ENCODE measurements at regions not wholly inside any gene's neighbourhood (a gene's known extent, or its start where the extent isn't known, plus 50 kb on each side); places are given as distances from the start of the nearest gene placed in this dataset.
"Not testable (repeated sequence)": the region's sequence is repeated elsewhere in the genome, so short reads cannot be mapped to it uniquely, and the experiment has no call there.

DNA sequence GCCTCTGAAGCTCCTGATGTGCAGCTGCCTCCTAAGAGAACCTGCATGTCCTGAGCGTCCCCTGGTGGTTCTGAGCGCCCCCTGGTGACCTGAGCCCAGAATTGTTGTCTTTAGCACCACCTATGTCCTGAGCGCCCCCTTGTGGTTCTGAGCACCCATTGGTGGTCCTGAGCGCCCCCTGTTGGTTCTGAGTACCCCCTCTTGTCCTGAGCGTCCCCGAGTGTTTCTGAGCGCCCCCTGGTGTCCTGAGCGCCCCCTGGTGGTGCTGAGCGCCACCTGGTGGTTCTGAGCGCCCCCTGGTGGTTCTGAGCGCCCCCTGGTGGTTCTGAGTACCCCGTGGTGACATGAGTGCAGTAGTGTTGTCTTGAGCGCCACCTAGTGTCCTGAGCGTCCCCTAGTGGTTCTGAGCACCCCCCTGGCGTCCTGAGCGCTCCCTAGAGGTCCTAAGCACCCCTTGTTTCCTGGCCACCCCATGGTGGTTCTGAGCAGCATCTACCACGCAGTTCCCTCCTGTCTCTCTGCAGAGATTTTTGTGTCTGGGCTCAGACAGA lies 782.5 kb downstream of the TMEM121 start:
- peak; percentile 51 for DNase-seq (ENCODE audit: low read depth, low spot score)

DNA sequence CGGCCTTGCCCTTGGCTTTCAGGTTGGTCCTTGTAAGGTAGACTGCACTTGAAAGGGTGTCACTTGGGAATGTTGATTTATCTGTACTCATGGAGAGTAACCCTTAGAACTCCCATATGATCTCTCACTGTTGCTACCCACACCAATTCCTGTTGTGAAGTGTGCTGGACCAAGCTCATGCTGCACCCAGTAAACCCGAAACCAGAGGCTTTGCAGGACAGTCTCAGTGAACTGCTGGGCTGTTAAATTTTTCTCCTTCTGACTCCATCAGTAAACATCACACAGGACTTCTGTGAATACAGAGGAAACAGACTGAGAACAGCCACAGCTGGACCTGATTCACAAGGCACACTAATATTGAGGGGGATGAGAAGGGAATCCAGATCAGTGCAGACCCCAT lies 783.0 kb downstream of the TMEM121 start:
- DNase-seq (ENCODE audit: low read depth, low spot score): no peak

DNA sequence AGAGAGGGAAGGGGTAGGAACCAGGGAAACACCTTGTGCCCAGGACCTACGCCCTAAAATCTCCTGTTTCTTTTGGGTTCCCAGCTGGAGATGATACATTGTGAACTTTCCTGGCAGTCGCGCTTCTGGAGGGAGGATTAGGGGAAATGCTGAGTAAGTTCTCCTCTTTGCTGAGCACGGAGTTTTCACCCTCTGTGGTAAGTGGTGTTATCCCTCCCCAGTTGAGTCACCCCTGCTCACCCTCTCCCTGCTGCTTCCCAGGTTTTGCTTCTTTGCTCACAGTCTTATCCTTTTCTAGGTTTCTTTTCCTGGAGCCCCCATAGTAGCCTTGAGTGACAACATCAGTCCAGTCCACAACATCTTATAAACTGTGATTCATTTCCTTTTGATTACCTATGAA lies 789.1 kb downstream of the TMEM121 start:
- DNase-seq (ENCODE audit: low read depth, low spot score): no peak

DNA sequence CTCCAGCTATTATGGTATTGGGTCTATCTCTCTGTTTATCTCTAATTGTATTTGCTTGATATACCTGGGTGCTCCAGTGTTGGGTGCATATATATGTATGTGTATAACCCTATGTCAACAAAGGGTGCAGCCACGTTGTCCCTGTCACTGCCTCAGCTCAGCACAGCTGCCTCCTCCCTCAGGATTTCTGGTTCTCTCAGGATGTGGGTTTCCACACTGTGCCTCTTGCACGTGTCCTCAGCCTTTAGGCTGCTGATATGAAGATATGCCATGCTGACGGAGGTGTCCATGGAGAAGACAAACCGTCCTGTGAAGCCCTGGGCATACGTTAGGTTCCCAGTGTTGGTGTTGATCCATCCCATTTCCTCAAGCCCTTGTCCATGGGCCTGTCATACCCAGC lies 791.2 kb downstream of the TMEM121 start:
- DNase-seq (ENCODE audit: low read depth, low spot score): no peak

DNA sequence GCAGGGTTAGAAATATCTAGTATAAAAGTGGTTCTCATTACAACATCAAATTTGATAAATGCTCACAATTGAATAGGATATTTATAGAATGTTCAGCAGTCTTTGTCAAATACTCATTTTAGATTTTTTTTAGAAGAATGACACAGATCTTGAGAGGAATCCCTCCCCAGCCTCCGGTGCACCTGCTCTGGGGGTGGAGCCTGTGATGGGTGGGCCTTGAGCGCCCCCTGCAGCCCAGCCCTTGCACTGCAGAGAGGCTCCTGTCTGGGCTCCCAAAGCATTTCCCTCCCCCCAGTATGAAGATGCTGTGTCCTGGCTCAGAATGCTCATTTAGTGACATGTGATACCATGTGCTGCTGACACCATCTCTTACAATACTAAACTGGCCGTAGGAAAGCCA lies 792.3 kb downstream of the TMEM121 start:
- no peak for DNase-seq (ENCODE audit: low read depth, low spot score)

DNA sequence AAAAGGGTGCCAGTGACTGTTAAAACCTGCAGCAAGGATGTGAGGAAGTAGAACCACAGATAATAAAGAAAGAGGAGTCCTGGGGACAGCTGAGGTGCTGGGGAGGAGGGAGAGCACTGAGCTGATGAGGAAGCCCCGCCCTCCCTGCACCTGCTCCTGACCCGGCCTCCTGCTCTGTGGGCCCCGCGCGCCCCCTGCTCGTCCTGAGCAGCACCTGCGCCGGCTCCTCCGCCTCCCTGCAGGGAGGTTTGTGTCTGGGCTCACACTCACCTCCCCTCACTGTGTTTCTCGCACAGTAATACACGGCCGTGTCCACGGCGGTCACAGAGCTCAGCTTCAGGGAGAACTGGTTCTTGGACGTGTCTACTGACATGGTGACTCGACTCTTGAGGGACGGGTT lies 797.6 kb downstream of the TMEM121 start:
- not testable (repeated sequence) for DNase-seq (ENCODE audit: low read depth, low spot score)

DNA sequence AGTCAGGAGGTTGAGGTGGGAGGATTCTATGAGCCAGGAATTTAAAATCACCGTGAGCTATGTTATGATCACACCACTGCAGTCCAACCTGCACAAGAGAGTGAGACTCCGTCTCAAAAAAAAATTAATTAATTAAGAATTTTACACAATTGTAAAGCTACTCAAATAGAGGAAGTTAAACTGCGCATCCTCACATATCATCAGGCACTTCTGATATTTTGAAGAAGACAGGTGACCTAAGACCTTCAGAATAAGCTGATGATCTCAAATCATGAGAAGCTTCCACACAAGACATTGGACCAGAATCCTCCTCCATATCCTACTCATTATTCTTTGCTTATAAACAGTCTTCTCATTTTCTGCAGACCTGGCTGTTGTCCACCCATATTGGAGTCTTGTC lies 800.9 kb downstream of the TMEM121 start:
- DNase-seq (ENCODE audit: low read depth, low spot score): no peak

DNA sequence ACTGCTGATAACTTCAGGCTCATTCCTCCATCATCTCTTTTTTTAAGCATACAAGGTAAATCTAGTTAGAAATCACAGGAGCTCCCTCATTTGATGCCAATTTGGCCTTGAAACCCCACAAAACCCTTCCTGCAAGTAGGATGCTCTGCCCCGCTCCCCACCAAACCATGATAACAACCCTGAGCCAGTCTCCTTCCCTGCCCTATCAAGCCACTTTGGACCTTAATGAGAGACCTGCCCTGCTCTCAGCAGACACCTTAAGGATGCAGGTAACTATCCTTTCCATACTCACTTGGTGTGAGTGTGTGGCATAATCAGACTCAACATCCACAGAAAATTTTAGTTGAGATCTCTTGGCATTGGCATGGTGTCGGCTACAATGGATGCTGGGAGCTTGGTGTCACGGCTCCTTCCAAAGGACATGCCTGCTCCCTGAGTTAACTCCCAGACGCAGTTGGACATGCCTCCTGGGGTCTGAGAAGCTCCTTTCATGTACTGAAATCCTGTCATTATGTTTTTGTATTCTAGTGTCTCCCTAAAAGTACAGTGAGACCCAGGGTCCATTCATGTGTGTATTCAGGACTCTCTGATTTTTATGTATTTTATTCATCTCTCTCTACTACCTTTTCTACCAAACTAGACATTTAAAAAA lies 801.4 kb downstream of the TMEM121 start:
- not testable (repeated sequence) for DNase-seq (ENCODE audit: low read depth, low spot score)

DNA sequence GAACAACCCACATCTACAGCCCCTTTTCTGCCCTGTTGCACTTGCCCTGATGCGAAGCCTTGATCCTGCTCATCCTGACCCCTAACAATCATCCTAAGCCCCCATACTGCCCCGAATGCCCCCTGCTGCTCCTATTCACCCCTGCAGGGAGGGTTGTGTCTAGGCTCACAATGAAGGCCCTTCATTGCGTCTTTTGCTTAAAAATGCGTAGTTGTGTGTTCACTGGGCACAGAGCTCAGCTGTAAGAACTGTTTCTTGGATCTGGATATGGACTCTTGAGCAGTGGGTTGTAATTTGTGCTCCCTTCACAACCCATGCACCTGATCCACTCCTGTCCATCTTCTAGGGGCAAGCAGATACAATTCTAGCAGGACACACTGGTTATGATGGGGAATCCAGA lies 802.9 kb downstream of the TMEM121 start:
- not testable (repeated sequence) for DNase-seq (ENCODE audit: low read depth, low spot score)

DNA sequence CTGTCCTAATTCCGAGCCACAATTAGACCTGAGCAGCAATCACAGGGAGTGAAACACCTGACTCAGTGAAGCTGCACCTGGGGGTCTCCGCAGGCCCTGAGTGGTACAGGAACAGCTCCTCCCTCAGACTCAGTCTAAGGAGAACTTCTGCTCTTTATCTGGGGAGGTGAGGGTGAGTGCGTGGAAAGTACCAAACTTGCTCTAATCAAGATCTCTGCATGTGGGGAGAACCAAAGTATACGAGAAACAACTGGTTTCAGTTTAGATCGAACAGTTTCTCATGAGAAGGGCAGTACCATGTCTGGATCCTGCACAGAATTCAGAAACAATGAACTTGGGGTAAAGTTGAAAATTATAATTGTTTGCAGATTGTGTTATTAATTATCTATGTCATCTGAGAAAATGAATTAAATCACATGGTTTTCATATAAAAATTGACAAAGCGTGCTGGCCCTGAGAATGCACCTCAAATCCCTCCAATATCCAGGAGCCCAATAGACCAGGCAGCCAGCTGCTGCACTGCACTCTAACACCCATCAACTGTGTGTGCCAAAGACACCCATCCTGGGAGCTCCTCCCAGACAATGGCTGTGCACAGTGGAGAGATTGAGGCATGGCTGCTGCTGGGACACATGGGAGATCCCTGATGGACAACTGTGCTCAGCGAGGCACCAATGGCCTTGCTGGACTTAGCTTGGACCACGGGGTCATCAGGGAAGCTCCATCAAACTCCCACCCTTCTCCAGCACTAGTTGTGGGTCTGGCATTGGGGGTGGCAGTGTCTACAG lies 803.8 kb downstream of the TMEM121 start:
- not testable (repeated sequence) for DNase-seq (ENCODE audit: low read depth, low spot score)

DNA sequence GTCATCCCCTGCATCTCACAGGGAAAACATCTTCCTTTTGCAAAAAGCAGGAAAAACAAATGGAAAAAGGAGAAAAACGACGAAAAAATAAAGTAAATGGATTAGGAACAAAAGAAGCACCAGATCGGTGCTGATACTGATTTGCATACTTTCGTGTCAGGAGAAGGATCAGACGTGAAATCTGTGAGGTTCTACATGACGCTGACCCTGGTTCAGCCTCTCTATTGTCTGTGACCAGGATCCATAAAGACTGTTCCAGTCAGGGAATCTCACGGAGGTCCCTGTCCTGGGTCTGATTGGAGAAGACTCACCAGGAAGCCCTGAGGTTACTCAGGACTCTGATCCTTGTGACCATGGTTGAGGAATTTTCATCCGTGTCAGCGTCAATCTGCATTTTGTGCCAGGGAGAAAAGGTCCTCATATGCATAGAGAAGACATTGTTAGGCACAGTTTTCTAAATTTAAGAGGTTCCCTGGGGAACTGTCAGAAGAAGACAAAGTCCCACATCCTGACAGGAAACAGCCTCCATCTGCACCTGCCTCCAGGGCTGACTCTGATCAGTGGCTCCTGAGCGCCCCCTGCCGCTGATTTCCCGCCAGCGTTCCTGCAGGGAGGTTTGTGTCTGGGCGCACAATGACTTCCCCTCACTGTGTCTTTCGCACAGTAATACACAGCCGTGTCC lies 808.2 kb downstream of the TMEM121 start:
- peak; percentile 76 for DNase-seq (ENCODE audit: low read depth, low spot score)

DNA sequence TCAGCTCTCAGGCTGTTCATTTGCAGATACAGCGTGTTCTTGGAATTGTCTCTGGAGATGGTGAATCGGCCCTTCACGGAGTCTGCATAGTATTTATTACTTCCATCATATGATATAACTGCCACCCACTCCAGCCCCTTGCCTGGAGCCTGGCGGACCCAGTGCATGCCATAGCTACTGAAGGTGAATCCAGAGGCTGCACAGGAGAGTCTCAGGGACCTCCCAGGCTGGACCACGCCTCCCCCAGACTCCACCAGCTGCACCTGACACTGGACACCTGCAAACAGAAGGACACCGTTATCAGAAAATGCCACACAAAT lies 808.7 kb downstream of the TMEM121 start:
- DNase-seq (ENCODE audit: low read depth, low spot score): not testable (repeated sequence)

DNA sequence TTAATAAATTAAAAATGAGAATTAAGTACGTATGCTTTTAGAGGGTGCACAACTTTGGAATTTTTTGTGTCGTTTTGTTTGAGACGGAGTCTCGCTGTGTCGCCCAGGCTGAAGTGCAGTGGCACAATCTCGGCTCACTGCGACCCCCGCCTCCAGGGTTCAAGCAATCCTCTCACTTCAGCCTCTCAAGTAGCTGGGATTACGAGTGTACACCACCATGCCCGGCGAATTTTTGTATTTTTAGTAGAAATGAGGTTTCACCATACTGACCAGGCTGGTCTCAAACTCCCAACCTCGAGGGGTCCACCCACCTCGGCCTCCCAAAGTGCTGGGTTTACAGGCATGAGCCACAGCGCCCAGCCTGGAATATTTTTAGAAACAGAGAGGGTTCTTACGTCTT lies 812.4 kb downstream of the TMEM121 start:
- DNase-seq (ENCODE audit: low read depth, low spot score): not testable (repeated sequence)

DNA sequence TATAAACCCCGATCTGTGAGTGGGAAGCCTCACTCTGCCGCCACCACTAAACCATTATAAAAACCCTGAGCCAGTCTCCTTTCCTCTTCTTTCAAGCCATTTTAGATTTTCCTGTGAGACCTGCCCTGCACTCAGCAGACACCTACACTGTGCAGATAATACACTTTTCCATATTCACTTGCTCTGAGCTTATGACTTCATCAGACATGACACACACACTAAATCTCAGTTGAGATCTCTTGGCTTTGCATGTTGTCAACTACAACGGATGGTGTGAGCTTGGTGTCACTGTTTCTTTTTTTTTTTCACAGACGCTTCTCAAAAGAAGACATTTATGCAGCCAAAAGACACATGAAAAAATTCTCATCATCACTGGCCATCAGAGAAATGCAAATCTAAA lies 814.3 kb downstream of the TMEM121 start:
- not testable (repeated sequence) for DNase-seq (ENCODE audit: low read depth, low spot score)

DNA sequence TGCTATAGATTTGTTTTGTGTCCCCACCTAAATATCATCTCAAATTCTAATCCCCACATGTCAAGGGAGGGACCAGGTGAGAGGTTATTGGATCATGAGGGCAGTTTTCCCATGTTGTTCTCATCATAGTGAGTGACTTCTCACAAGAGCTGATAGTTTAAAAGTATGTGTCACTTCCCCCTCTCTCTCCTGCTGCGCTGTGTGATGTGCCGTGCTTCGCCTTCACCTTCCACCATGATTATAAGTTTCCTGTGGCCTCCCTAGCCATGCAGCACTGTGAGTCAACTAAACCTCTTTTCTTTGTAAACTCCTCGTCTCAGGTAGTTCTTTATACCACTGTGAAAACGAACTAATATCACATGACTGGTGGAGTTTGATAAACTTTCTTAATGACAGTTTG lies 814.8 kb downstream of the TMEM121 start:
- not testable (repeated sequence) for DNase-seq (ENCODE audit: low read depth, low spot score)

DNA sequence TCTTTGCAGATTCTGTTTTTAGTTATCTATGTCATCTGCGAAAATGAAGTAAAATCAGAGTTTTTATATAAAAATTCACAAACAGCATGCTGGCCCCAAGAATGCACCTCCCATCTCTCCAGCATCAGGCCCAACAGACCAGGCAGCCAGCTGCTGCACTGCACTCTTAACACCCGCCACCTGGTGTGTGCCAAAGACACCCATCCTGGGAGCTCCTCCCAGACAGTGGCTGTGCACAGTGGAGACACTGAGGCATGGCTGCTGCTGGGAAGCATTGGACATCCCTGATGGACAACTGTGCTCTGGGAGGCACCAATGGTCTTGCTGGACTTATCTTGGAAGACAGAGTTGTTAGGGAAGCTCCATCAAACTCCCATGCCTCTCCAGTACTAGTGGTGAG lies 817.2 kb downstream of the TMEM121 start:
- no peak for DNase-seq (ENCODE audit: low read depth, low spot score)

DNA sequence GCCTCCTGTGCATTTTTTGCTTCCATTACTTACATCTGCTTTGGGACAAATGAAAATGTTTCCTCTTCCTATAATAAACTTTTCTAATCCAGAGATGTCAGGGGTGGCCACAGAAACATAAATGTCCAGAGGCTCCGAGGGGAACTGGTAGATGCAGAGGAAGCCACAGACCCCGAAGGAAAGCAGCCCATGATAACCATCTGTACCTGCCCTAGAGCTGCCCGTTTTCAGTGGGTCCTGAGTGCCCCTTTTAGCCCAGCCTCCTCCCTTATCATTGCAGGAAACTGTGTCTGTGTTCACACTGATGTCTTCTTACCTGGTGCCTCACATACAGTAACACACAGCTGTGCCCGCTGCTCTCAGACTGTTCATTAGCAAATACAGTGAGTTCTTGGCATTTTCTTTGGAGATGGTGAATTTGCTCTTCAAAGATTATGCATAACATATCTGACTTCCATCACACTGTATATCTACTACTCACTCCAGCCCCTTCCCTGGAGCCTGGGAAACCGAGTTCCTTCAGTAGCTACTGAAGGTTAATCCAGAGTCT lies 817.8 kb downstream of the TMEM121 start:
- not testable (repeated sequence) for DNase-seq (ENCODE audit: low read depth, low spot score)

DNA sequence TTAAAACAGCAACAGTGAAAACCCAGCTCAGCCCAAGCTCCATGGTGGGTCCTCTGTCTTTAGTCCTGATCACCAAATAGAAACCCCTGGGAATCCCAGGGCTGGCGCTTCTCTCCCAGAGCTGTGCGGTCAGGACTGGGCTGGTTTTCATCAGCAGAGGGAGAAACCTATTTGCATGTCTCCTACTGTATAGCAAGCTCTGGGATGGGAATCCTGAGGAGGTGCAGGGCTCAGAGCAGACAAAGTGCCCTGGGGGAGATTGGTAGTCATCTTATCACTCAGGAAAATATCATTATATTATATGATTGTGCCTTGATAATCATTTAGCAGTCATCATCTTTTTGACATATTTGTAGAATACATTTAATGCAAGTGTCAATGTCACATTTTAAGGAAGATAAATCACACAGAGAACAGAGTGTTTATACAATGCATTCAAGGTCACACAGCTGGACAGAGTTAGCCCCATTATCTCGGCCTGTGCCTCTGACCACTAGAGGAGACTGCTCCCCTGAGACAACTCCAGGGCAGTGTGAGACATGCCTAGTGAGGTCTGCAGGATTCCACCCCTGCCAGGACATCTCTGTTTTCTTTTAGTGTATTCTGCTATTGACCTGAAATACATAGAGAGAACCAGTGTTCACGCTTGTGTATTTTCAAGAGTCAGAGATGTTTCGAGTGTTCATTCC lies 818.6 kb downstream of the TMEM121 start:
- DNase-seq (ENCODE audit: low read depth, low spot score): not testable (repeated sequence)

DNA sequence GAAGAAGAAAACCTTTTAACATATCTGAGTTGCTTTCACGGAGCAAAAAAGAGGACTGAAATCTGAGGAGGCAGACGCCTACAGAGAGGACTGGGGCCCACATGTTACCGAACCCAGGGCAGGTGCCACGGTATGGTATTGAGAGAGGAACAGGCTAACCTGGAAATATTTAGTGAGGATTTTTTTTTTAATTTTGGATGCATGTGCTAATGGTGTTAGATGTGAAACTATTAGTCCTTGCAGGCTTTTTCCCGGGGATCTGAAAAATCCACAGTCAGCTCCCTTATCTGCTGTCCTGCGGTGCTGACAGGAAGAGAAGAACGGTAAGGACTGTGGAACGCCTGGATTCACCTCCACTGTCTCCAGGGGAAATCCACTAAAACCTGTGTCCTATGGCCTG lies 819.7 kb downstream of the TMEM121 start:
- no peak for DNase-seq (ENCODE audit: low read depth, low spot score)

DNA sequence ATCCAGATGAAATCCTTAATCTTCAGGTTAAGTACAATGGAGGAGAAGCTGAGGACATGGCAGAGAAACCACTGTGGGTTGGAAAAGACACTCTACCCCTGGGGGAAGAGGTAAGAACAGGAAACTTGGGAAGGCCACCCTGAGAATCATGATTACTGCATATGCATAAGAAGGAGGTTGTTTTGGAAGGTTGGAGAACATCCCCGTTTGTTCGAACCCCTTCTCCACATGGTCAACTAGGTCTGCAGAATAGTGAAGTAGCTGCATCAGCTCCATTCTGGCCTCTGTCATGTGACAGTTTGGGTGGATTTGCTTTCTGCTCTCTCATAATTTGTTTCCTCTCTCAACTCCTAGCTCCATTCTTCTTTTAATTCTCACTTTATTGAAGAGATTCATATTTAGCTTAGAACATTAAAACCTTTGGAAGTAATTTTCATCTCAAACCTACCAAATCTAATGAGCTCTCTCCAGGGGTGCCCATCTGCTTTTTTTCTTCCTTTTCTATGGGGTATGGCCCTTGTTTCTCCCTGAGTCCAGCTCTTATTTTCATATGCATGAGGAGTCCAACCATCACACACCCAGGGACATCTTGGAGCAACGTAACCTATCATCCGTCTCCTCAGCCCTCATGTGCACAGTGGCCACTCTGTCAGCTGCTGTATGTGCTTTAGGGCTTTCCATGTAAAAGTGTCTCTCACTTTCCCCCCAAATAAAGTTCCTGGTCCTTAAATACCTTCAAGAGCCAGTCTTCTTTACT lies 820.3 kb downstream of the TMEM121 start:
- no peak for DNase-seq (ENCODE audit: low read depth, low spot score)

DNA sequence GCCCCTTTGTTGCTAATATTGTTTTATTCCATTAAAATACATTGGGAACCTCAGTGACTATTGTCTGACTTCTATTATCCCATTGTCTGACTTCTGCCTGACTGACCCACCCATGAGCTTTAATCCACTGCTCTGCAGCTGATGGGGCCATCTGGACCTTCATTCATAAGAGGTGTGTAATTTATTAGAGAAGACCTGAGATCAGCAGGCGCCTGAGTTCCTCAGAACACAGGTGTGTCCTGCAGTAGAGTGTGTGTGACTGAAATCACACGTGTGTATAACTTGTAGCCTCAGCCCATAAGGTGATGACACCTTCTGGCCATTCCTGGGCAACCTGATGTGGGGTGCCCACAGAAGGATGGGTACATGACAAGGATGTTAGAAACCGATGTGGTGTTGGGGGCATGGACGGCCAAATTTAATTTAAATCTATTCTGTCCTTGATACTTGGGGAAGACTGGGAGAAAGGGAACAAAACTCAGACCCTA lies 821.0 kb downstream of the TMEM121 start:
- DNase-seq (ENCODE audit: low read depth, low spot score): no peak

All from activated naive CD8-positive, alpha-beta T cell treated with anti-CD3 and anti-CD28 coated beads, Interleukin-2, amount 50 U/mL, for 16 hours (primary cell).